ACC112 (cell line): ENCODE measurements at regions not wholly inside any gene's neighbourhood (a gene's known extent, or its start where the extent isn't known, plus 50 kb on each side); places are given as distances from the start of the nearest gene placed in this dataset.

Source experiments
- H2AFZ ChIP-seq: fragments of 200-600 bp; sonication (generic); one replicate; pipeline ENCODE4 v1.6.0; 2017; ENCODE audit warnings: antibody characterized with exemption, low read length; ENCODE audit not compliant: unreplicated experiment
- H3K27ac ChIP-seq: fragments of 200-600 bp; sonication (generic); 2 replicates; pipeline ENCODE4 v1.5.1; 2014; ENCODE audit warnings: low read depth, mild to moderate bottlenecking, antibody characterized with exemption, low read length, moderate library complexity
- H3K27me3 ChIP-seq: fragments of 200-600 bp; sonication (generic); 2 replicates; pipeline ENCODE4 v1.6.1; 2014; ENCODE audit warnings: mild to moderate bottlenecking, antibody characterized with exemption, low read length, moderate library complexity, mixed read lengths; ENCODE audit not compliant: insufficient read depth
- H3K36me3 ChIP-seq: fragments of 200-600 bp; sonication (generic); 2 replicates; pipeline ENCODE4 v1.6.1; 2016; ENCODE audit warnings: mild to moderate bottlenecking, antibody characterized with exemption, low read length, moderate library complexity, mixed read lengths; ENCODE audit not compliant: insufficient read depth
- H3K4me1 ChIP-seq: fragments of 200-600 bp; sonication (generic); one replicate; pipeline ENCODE4 v1.6.1; 2016; ENCODE audit warnings: low read length, mixed read lengths; ENCODE audit not compliant: insufficient read depth, unreplicated experiment, control insufficient read depth
- H3K4me3 ChIP-seq: fragments of 200-600 bp; sonication (generic); 2 replicates; pipeline ENCODE4 v1.5.1; 2014; ENCODE audit warnings: mild to moderate bottlenecking, low read depth, low read length
- H3K79me2 ChIP-seq: fragments of 200-600 bp; sonication (generic); one replicate; pipeline ENCODE4 v1.6.0; 2016; ENCODE audit warnings: low read length; ENCODE audit not compliant: control insufficient read depth, unreplicated experiment, insufficient read depth

DNA sequence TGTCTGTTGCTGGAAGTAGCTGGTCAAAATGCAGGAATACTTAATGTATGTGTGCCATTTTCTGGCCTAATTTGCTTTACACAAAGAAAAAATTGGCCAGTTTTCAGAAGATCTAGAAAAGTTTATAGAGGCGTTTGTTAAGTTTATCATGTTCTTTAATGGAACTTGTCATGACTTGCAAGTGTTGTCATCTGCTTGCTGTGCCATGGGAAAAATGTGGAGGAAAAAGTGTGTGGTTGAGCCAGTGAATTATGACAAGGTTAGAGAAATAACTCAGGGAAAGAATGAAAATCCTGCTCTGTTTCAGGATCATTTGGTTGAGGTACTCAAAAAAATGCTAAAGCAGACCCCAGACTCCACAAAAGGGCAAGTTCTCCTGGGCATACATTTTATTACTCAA lies 301.6 kb upstream of the CDH2 start:
- Histone ChIP-seq H3K27me3 (no peaks in the 10 kb centered on the region), H3K4me3 (no peak overlapping the region), H3K36me3 (no peaks in the 10 kb centered on the region)

DNA sequence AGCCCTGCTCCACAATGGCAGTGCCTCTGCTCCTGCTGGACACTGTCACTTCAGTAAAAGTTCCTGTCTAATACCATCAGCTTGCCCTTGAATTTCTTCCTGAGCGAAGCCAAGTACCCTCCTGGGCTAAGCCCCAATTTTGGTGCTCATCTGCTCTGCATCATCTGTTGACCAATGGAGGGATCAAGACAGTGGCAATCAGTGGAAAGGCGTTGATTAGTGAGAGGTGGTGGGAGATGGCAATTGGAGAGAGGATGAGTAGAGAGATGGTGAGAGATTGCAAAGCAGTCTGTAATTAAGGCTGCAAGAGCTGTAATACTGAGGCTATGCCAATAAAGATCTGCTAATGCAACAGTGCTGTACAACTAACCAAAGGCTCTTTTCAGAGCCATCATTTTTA lies 299.4 kb upstream of the CDH2 start:
- no peak overlapping the region for H3K27ac ChIP-seq
- no peaks in the 10 kb centered on the region for H3K79me2 ChIP-seq
- no peak overlapping the region for H3K4me3 ChIP-seq
- H2AFZ ChIP-seq, result no peak overlapping the region
- no peaks in the 10 kb centered on the region for H3K36me3 ChIP-seq
- H3K27me3 ChIP-seq, result no peaks in the 10 kb centered on the region
- no peaks in the 10 kb centered on the region for H3K4me1 ChIP-seq

More for the DNA sequence above, 301.6 kb upstream of the CDH2 start:
- Histone ChIP-seq H3K79me2 (no peaks in the 10 kb centered on the region), H3K27ac (no peak overlapping the region), H2AFZ (no peak overlapping the region), H3K4me1 (no peaks in the 10 kb centered on the region)

DNA sequence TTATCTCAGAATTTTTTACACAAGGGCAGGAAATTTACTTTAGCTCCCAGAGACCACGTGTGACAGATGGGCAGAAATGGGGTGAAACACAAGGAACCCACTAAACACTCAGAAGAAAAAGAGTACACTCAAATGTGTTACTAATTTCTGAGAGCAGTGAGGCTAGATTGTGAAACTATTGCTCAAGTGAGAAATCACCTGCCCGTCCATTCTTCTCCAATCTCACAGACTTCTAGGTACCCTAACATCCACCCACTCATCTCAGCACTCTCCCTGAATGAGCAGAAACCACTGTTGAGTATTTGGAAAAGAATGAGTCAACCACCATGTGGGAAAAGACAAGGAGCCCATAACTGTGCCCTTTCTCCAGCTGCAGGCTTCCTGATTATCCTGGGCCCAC lies 293.0 kb upstream of the CDH2 start:
- Histone ChIP-seq H3K27ac (no peak overlapping the region), H3K79me2 (no peaks in the 10 kb centered on the region), H2AFZ (no peak overlapping the region), H3K4me1 (no peaks in the 10 kb centered on the region), H3K27me3 (no peaks in the 10 kb centered on the region), H3K4me3 (no peak overlapping the region), H3K36me3 (no peaks in the 10 kb centered on the region)

DNA sequence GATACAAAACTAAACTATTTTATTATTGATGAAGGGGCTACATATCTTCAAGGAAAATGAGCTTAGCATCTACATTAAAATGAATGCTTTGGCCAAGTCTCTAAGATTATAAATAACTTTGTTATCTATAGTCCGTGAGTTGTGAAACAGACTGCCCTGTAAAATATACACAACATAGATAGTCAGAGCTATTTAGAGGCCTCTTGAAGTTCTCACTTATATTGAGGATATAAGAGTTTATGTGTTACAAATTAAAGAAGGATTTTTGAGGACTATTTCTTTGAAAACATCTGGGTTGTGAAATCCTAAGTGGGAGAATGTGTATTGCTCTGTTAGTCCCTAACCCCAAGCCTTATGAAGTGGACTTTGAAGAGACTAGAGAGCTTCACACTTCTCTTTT lies 292.0 kb upstream of the CDH2 start:
- Histone ChIP-seq H3K79me2 (no peaks in the 10 kb centered on the region), H3K4me3 (no peak overlapping the region), H2AFZ (no peak overlapping the region), H3K27me3 (no peaks in the 10 kb centered on the region), H3K36me3 (no peaks in the 10 kb centered on the region), H3K27ac (no peak overlapping the region), H3K4me1 (no peaks in the 10 kb centered on the region)

DNA sequence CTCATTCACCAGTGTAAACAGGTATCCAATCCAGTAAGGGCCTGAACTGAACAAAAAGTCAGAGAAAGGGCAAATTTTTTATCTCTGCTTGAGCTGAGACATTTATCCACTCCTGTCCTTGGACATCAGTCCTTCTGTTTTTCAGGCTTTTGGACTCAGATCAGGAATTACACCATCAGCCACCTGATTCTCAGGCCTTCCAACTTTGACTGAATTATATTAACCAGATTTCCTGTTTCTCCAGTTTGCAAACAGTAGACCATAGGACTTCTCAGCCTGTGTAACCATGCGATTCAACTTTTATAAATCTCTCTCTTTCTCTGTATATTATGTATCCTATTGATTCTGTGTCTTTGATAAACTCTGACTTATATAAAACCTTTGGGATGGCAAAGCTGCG lies 289.3 kb upstream of the CDH2 start:
- Histone ChIP-seq H3K27ac (no peak overlapping the region), H2AFZ (no peak overlapping the region), H3K27me3 (no peaks in the 10 kb centered on the region), H3K4me3 (no peak overlapping the region), H3K79me2 (no peaks in the 10 kb centered on the region), H3K36me3 (no peaks in the 10 kb centered on the region), H3K4me1 (no peaks in the 10 kb centered on the region)

DNA sequence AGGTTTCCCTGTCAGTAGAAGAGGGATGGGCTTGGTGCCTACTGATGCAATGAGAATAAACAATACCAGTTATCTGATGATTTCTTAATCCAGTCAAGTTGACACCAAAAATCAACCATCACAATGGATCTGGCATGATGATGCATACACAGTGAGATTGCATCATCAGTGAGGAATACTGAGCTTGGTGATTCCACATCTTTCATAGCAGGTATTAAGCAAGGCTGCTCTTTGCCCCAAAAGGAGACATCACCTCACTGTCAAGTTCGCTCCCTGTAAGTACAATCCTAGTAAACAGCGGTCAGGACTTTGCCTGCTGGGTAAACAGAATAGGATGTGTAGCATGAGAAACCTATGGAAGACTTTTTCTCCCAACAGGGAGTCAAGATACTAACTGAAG lies 282.7 kb upstream of the CDH2 start:
- Histone ChIP-seq H2AFZ (no peak overlapping the region), H3K36me3 (no peaks in the 10 kb centered on the region; the same call in 1 of the 2 replicates), H3K27ac (no peak overlapping the region), H3K79me2 (no peaks in the 10 kb centered on the region), H3K4me3 (no peak overlapping the region), H3K4me1 (no peaks in the 10 kb centered on the region), H3K27me3 (no peaks in the 10 kb centered on the region)

DNA sequence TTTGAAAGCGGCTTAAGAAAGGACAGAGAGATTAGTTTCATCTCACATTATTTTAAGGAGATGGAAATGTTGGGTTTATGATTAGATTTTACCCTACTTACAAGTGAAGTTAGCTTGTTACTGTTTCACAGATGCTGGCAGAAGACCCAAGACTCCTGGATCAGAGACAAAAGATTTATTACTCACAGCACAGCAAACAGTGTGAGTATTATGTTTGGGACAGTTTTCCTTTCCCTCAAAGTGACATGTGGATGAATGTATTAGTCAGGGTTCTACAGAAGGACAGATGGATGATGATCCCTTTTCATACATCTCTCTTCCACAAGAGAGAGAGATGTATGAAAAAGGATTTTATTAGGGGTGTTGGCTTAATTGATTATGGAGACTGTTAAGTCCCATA lies 281.8 kb upstream of the CDH2 start:
- H3K4me3 ChIP-seq, result no peak overlapping the region
- no peak overlapping the region for H3K27ac ChIP-seq
- H3K36me3 ChIP-seq, result no peaks in the 10 kb centered on the region; the same call in 1 of the 2 replicates
- no peak overlapping the region for H2AFZ ChIP-seq
- no peaks in the 10 kb centered on the region for H3K4me1 ChIP-seq
- H3K79me2 ChIP-seq, result no peaks in the 10 kb centered on the region
- H3K27me3 ChIP-seq, result no peaks in the 10 kb centered on the region

DNA sequence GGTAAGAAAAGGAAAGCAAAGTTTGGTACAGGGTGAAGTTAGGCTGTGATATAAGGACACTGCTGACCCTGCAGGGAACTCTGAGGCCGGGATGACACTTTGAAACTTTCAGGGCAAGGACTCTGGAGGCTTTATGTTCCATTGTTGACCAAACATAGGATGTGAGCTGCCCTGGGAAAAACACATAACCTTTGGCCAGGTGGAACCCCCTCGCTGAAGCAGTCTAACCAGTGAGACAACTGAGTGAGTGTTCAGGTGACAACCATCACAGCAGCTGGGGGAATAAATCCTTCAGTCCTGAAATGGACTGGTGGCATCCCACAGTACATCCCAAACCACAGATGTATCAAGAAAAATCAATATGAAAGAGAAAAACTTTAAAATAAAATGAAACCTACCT lies 280.9 kb upstream of the CDH2 start:
- no peak overlapping the region for H3K4me3 ChIP-seq
- H3K36me3 ChIP-seq, result no peaks in the 10 kb centered on the region; the same call in 1 of the 2 replicates
- H2AFZ ChIP-seq, result no peak overlapping the region
- no peaks in the 10 kb centered on the region for H3K79me2 ChIP-seq
- H3K27ac ChIP-seq, result no peak overlapping the region
- no peaks in the 10 kb centered on the region for H3K4me1 ChIP-seq
- H3K27me3 ChIP-seq, result no peaks in the 10 kb centered on the region

DNA sequence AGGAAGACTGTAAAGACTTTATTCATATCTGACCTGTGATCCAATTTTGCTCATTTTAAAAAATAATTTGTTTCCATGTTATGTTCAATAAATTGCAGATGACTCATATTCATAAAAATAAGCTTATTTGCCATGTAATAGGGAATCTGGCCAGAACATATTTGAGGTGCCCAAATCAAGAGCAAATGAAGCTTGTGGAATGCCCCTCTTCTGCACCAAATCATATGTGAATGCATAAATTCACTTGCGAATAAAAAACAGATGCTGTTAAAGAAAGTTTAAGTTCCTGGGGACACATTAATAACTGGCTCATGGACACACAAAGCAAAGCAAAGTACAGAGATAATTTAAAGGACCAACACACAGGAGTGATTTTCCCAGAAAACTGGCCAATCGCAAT lies 279.0 kb upstream of the CDH2 start:
- no peak overlapping the region for H3K27ac ChIP-seq
- H2AFZ ChIP-seq, result no peak overlapping the region

DNA sequence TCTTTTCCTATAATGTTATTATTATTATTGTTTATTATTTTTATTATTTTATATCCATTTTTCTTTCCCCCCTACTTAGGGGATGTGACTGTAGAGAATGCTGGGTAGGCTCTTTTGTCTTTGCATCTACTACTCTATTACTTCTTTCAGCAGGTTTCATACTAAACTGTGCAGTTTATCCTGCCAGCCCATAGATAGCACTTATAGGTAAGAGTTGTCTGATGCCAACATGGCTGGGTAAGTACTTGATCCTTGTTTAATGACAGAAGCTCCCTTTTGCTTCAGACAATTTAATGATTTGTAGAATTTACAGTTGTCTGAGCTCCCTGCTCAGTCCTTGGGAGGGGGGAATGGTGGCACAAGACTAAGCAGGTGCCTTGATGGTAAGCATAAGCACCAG lies 262.9 kb upstream of the CDH2 start:
- H3K79me2 ChIP-seq, result no peaks in the 10 kb centered on the region
- H3K27ac ChIP-seq, result no peak overlapping the region
- H3K4me3 ChIP-seq, result no peak overlapping the region
- no peaks in the 10 kb centered on the region for H3K4me1 ChIP-seq
- no peaks in the 10 kb centered on the region for H3K36me3 ChIP-seq
- no peak overlapping the region for H2AFZ ChIP-seq
- no peaks in the 10 kb centered on the region for H3K27me3 ChIP-seq

More for the DNA sequence above, 279.0 kb upstream of the CDH2 start:
- no peaks in the 10 kb centered on the region for H3K79me2 ChIP-seq
- no peaks in the 10 kb centered on the region for H3K4me1 ChIP-seq
- H3K27me3 ChIP-seq, result no peaks in the 10 kb centered on the region
- no peaks in the 10 kb centered on the region; the same call in 1 of the 2 replicates for H3K36me3 ChIP-seq
- no peak overlapping the region for H3K4me3 ChIP-seq

DNA sequence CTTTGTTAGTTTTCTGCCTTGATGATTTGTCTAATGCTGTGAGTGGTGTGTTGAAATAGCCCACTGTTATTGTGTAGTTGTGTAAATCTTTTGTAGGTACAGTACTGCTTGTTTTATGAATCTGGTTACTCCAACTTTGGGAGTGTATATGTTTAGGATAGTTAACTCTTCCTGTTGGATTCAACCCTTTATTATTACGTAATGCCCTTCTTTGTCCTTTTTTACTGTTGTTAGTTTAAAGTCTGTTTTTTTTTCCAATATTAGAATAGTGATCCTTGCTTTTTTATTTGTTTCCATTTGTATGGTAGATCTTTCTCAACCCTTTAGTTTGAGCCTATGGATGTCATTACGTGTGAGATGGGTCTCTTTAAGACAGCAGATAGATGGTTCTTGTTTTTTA lies 261.5 kb upstream of the CDH2 start:
- Histone ChIP-seq H3K27me3 (no peaks in the 10 kb centered on the region), H2AFZ (no peak overlapping the region), H3K4me3 (no peak overlapping the region), H3K79me2 (no peaks in the 10 kb centered on the region), H3K27ac (no peak overlapping the region), H3K4me1 (no peaks in the 10 kb centered on the region), H3K36me3 (no peaks in the 10 kb centered on the region)
